Brain microvascular endothelial cell (primary cell): ENCODE measurements at regions not wholly inside any gene's neighbourhood (a gene's known extent, or its start where the extent isn't known, plus 50 kb on each side); places are given as distances from the start of the nearest gene placed in this dataset.
"Not testable (repeated sequence)": the region's sequence is repeated elsewhere in the genome, so short reads cannot be mapped to it uniquely, and the experiment has no call there.

Experiments
- DNase-seq: peaks from one replicate; pipeline ENCODE4 v3.0.0-alpha.2; 2020
- H3K27ac ChIP-seq: fragments of 250-450 bp; sonication (Bioruptor Pico); 2 replicates; pipeline ENCODE4 v1.5.1; 2020; ENCODE audit warnings: mild to moderate bottlenecking, moderate library complexity
- H3K27me3 ChIP-seq: fragments of 250-450 bp; sonication (Bioruptor Pico); replicated peaks from 2 replicates; pipeline ENCODE4 v1.5.1; 2020; ENCODE audit warnings: mild to moderate bottlenecking
- H3K36me3 ChIP-seq: fragments of 250-450 bp; sonication (Bioruptor Pico); replicated peaks from 2 replicates; pipeline ENCODE4 v1.5.1; 2020; ENCODE audit warnings: mild to moderate bottlenecking
- H3K4me3 ChIP-seq: 2 replicates; pipeline ENCODE4 v1.5.1; 2011; ENCODE audit warnings: low read depth, mild to moderate bottlenecking, control low read depth, low read length, moderate library complexity
- in situ Hi-C: cut with HindIII; loops from 2 replicates; pipeline ENCODE4 v1.10.0; 2017; ENCODE audit warnings: low sequenced_read_pairs, low pct_ligation_motif_present
- TF ChIP-seq, protein P1 (sequence below): IDR thresholded peaks from 2 replicates; pipeline ENCODE4 v1.5.1; 2011; ENCODE audit warnings: low read depth, mild to moderate bottlenecking, moderate library complexity, low read length, control low read depth, inconsistent platforms; ENCODE audit errors: missing control alignments

DNA sequence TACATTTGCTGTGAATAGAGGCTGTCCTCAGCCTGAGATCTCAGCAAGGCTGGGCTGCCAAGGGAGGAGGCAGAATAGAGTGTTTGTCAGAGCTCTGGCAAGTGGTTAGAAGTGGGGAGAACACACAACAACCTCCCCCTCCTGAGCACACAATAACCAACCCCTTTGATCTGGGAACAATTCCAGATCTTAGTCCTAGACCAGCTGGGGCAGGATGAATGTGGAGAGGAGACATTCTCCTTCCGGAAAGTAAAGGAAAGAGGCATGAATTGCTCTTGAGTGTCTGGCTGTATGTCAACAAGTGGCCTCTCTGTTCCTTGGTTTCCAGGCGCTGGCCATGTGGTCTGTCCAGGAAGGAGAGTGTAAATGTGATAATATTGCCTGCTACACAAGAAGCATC lies 114.9 kb upstream of the TMTC4 start:
- H3K27ac ChIP-seq = no peak overlapping the region
- peak; percentile 6 for DNase-seq
- TF ChIP-seq, protein P1, sequence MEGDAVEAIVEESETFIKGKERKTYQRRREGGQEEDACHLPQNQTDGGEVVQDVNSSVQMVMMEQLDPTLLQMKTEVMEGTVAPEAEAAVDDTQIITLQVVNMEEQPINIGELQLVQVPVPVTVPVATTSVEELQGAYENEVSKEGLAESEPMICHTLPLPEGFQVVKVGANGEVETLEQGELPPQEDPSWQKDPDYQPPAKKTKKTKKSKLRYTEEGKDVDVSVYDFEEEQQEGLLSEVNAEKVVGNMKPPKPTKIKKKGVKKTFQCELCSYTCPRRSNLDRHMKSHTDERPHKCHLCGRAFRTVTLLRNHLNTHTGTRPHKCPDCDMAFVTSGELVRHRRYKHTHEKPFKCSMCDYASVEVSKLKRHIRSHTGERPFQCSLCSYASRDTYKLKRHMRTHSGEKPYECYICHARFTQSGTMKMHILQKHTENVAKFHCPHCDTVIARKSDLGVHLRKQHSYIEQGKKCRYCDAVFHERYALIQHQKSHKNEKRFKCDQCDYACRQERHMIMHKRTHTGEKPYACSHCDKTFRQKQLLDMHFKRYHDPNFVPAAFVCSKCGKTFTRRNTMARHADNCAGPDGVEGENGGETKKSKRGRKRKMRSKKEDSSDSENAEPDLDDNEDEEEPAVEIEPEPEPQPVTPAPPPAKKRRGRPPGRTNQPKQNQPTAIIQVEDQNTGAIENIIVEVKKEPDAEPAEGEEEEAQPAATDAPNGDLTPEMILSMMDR = no peak

DNA sequence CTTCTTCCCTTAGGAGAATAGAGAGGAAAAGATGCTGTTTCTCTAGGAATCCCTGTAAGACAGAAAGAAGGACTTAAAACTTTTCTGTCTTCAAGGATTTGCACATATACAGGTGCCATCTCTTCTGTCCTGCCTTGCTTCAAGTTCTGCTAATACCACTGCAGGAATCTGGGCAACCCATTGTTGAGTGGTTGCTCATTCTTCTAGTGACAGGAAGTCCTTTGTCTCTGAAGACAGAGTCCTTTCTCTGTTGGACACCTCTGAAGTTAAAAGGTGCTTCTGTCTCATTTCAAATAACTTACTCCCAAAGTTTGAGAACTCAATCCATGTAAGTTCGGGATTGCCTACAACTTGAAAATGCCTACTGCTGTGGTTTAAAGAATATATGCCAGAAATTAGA lies 114.4 kb upstream of the TMTC4 start:
- H3K27ac ChIP-seq = no peak overlapping the region
- no peaks in the 10 kb centered on the region for H3K27me3 ChIP-seq
- in situ Hi-C loops = no loop called here
- DNase-seq = no peak
- TF ChIP-seq, protein P1 = no peak
- H3K4me3 ChIP-seq = no peak overlapping the region
- H3K36me3 ChIP-seq = no peaks in the 10 kb centered on the region

More for the DNA sequence above, 114.9 kb upstream of the TMTC4 start:
- in situ Hi-C loops = no loop called here
- Histone ChIP-seq H3K4me3 (no peak overlapping the region), H3K36me3 (no peaks in the 10 kb centered on the region), H3K27me3 (no peaks in the 10 kb centered on the region)

DNA sequence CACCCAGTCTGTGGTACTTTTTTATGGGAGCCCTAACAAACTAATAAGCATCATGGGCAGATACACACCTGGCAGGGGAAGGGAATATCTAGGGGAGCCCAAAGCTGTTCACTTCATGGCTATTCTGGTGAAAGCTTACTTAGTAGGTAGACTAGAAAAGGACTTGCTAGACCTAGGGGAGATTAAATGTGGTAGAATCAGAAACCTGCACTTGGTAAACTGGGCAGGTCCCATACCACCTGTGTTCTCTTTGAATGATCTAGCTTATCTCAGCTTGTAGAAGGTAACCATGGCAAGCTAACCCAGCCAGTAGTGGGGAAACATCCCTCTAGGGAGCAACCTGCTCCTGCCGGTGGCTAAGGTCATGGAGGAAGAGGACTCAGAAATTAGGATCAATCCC lies 113.9 kb upstream of the TMTC4 start:
- H3K36me3 ChIP-seq = no peaks in the 10 kb centered on the region
- in situ Hi-C loops = no loop called here
- DNase-seq = no peak
- H3K4me3 ChIP-seq = no peak overlapping the region
- TF ChIP-seq, protein P1 = no peak
- no peaks in the 10 kb centered on the region for H3K27me3 ChIP-seq
- no peak overlapping the region for H3K27ac ChIP-seq

DNA sequence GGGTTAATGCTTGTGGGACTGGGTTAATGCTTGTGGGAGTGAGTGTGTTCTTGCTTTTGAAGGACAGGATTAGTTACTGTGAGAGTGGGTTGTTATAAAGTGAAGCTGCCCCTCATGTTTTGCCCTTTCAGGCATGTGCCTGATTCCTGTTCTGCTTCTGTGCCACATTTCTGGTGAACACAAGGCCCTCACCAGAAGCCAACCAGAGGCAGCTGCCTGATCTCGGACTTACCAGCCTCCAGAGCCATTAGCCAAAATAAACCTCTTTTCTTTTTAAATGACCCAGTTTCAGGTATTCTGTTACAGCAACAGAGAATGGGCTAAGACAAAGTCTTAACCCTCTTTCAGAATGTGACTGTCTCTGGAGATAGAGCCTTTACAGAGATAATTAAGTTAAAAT lies 113.3 kb upstream of the TMTC4 start:
- in situ Hi-C loops = no loop called here
- TF ChIP-seq, protein P1 = no peak
- DNase-seq = no peak
- no peaks in the 10 kb centered on the region for H3K27me3 ChIP-seq
- no peak overlapping the region for H3K4me3 ChIP-seq
- H3K36me3 ChIP-seq = no peaks in the 10 kb centered on the region
- H3K27ac ChIP-seq = no peak overlapping the region

DNA sequence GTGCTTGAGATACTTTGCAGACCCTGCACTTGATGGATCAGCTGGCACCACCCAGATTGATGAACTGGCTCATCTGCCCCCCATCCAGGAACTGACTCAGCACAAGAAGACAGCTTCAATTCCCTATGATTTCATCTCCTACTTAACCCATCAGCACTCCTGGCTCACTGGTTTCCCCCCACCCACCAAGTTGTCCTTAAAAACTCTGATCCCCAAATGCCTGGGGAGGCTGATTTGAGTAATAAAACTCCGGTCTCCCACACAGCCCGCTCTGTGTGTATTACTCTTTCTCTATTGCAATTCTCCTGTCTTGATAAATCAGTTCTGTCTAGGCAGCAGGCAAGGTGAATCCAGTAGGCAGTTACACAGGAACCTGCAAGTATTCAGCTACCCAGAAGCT lies 102.1 kb upstream of the TMTC4 start:
- H3K4me3 ChIP-seq, H3K27ac ChIP-seq, H3K36me3 ChIP-seq, in situ Hi-C loops, H3K27me3 ChIP-seq, DNase-seq: not testable (repeated sequence)

DNA sequence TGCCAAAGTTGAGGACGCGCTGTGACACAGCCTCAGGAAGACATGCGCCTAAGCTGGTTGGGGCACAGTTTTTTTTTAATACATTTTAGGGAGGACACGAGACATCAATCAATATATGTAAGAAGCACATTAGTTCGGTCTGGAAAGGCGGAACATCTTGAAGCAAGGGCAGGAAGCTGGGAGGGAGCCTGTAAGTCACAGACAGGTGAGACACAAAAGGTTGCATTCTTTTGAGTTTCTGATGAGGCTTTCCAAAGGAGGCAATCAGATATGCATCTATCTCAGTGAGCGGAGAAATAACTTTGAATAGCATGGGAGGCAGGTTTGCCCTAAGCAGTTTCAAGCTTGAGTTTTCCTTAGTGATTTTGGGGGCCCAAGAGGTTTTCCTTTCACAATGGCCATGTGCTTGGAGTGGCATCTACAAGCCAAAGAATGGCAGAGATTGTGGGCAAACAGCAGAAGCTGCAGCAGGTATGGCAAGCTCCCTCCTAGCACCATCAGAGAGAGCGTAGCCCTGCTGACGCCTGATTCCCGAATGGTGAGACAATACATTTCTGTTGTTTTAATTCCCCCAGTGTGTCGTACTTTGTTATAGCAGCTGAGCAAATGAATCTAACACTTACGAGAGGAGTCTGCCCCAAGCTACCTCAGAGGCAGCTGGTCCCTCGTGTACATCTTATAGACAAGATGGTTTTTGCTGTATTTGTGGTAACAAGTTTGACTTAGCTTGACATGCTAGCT lies 99.5 kb upstream of the TMTC4 start:
- TF ChIP-seq, protein P1 = no peak
- in situ Hi-C loops = no loop called here
- DNase-seq = no peak

More for the DNA sequence above, 99.5 kb upstream of the TMTC4 start:
- Histone ChIP-seq H3K36me3 (no peaks in the 10 kb centered on the region), H3K27ac (no peak overlapping the region), H3K27me3 (no peaks in the 10 kb centered on the region), H3K4me3 (no peak overlapping the region)
